GM12878 (cell line): ENCODE measurements at regions not wholly inside any gene's neighbourhood (a gene's known extent, or its start where the extent isn't known, plus 50 kb on each side); places are given as distances from the start of the nearest gene placed in this dataset.

Experiments
- ATAC-seq: fragments of 200-7000 bp; cut with Tn5 transposase; 3 replicates; pipeline ENCODE4 v1.9.1; 2020; ENCODE audit warnings: mild to moderate bottlenecking, moderate library complexity
- BruUV-seq: library from RNA; stranded (reverse); fragments of 400-500 nt; replicated peaks from 2 replicates; lab custom pipeline; 2021; lab: Mats Ljungman, UMichigan
- CTCF ChIA-PET: fragments of 300-600 bp; sonication (Branson Sonifier 250); formaldehyde crosslinking; extraction: SDS; loops from one replicate; lab custom pipeline; 2021; ENCODE audit warnings: inconsistent platforms; lab: Yijun Ruan, JAX
- POLR2A ChIA-PET: fragments of 350-600 bp; formaldehyde crosslinking; extraction: SDS; loops from one replicate; lab custom pipeline; 2021; ENCODE audit warnings: inconsistent platforms; lab: Charles Lee
- RAD21 ChIA-PET: fragments of 300-600 bp; sonication (Branson Sonifier 250); formaldehyde crosslinking; loops from one replicate; lab custom pipeline; 2023; ENCODE audit warnings: antibody characterized with exemption; ENCODE audit not compliant: unreplicated experiment; lab: Charles Lee
- SMC1A ChIA-PET: fragments of 300-600 bp; sonication (Branson Sonifier 250); formaldehyde crosslinking; loops from one replicate; lab custom pipeline; 2023; ENCODE audit not compliant: unreplicated experiment, uncharacterized antibody; lab: Charles Lee
- DNase-seq: peaks from one replicate; pipeline ENCODE4 v3.0.0-alpha.2; 2011; ENCODE audit warnings: low read depth, low spot score
- FAIRE-seq: peaks from 3 replicates; lab custom pipeline; 2011; peaks lifted over from hg19 to GRCh38; lab: Jason Lieb, UNC
- H2AFZ ChIP-seq: 2 replicates; pipeline ENCODE4 v1.6.0; 2011; ENCODE audit warnings: low read depth, low read length, control low read depth; ENCODE audit not compliant: control insufficient read depth
- H3K27ac ChIP-seq: 2 replicates; pipeline ENCODE4 v1.5.1; 2011; ENCODE audit warnings: control low read depth; ENCODE audit not compliant: control insufficient read depth, insufficient read depth
- H3K27me3 ChIP-seq, 2 experiments: replicated peaks in 1 of 2; 2 replicates each; pipeline versions ENCODE4 v1.6.0 to v1.6.1; 2011; ENCODE audit warnings: low read length in 1 of 2; ENCODE audit not compliant: control insufficient read depth in 2 of 2, insufficient read depth in 2 of 2
- H3K36me3 ChIP-seq, 2 experiments: 2 replicates each; pipeline ENCODE4 v1.5.1; 2011; ENCODE audit warnings: low read length in 1 of 2; ENCODE audit not compliant: control insufficient read depth in 2 of 2, insufficient read depth in 2 of 2
- H3K4me1 ChIP-seq: 2 replicates; pipeline ENCODE4 v1.6.1; 2011; ENCODE audit warnings: mild to moderate bottlenecking, low read length, moderate library complexity, mixed read lengths; ENCODE audit not compliant: control insufficient read depth, insufficient read depth
- H3K4me2 ChIP-seq: 2 replicates; pipeline ENCODE4 v1.6.0; 2011; ENCODE audit warnings: control low read depth; ENCODE audit not compliant: control insufficient read depth, insufficient read depth
- H3K4me3 ChIP-seq: fragments of 200-600 bp; sonication (generic); 2 replicates; pipeline ENCODE4 v1.5.1; 2016
- H3K79me2 ChIP-seq: 2 replicates; pipeline ENCODE4 v1.6.0; 2011; ENCODE audit warnings: low read length; ENCODE audit not compliant: control insufficient read depth, insufficient read depth
- H3K9ac ChIP-seq: 2 replicates; pipeline ENCODE4 v1.8.0; 2011; ENCODE audit warnings: low read length, control low read depth, mixed read lengths; ENCODE audit not compliant: control insufficient read depth, insufficient read depth
- H3K9me3 ChIP-seq: replicated peaks from 3 replicates; pipeline ENCODE4 v1.5.1; 2011; ENCODE audit warnings: mild to moderate bottlenecking, low read length; ENCODE audit not compliant: control insufficient read depth, insufficient read depth
- H4K20me1 ChIP-seq: 2 replicates; pipeline ENCODE4 v1.6.0; 2011; ENCODE audit not compliant: control insufficient read depth, insufficient read depth
- BCL11A ChIP-seq: IDR thresholded peaks from 2 replicates; pipeline ENCODE4 v1.6.1; 2011; ENCODE audit warnings: low read depth, low read length
- HDAC2 ChIP-seq: fragments of 200-600 bp; sonication (generic); IDR thresholded peaks from 2 replicates; pipeline ENCODE4 v1.6.1; 2017
- HDAC6 ChIP-seq: fragments of 200-600 bp; sonication (generic); IDR thresholded peaks from one replicate; pipeline ENCODE4 v1.8.0; 2017; ENCODE audit warnings: antibody characterized with exemption; ENCODE audit not compliant: unreplicated experiment
- KLF5 ChIP-seq: fragments of 450-650 bp; IDR thresholded peaks from 2 replicates; pipeline ENCODE4 v1.6.1; 2014; ENCODE audit warnings: mild to moderate bottlenecking; ENCODE audit not compliant: partially characterized antibody
- MEF2A ChIP-seq: IDR thresholded peaks from 2 replicates; pipeline ENCODE4 v1.6.1; 2011; ENCODE audit warnings: low read depth, mild to moderate bottlenecking, low read length, moderate library complexity; ENCODE audit not compliant: insufficient read depth
- MXI1 ChIP-seq: fragments of 150-350 bp; IDR thresholded peaks from 2 replicates; pipeline ENCODE4 v1.6.1; 2011; ENCODE audit warnings: low read depth, mild to moderate bottlenecking, inconsistent platforms, low read length, improper control_type of control experiment
- NFIC ChIP-seq: IDR thresholded peaks from 2 replicates; pipeline ENCODE4 v1.6.1; 2012; ENCODE audit warnings: low read depth, mild to moderate bottlenecking, inconsistent platforms, low read length, moderate library complexity
- NFXL1 ChIP-seq: fragments of 450-650 bp; IDR thresholded peaks from 2 replicates; pipeline ENCODE4 v1.6.1; 2017; ENCODE audit warnings: antibody characterized with exemption, mild to moderate bottlenecking, borderline replicate concordance
- RB1 ChIP-seq: fragments of 450-650 bp; formaldehyde crosslinking; IDR thresholded peaks from 2 replicates; pipeline ENCODE4 v1.6.1; 2017; ENCODE audit warnings: mild to moderate bottlenecking, borderline replicate concordance
- SIN3A ChIP-seq: IDR thresholded peaks from 2 replicates; pipeline ENCODE4 v1.6.1; 2012; ENCODE audit warnings: low read depth, low read length, improper control_type of control experiment
- ZBED1 ChIP-seq: IDR thresholded peaks from 2 replicates; pipeline ENCODE4 v1.6.1; 2016; ENCODE audit warnings: borderline replicate concordance
- ZNF622 ChIP-seq: fragments of 450-650 bp; IDR thresholded peaks from 2 replicates; pipeline ENCODE4 v1.6.1; 2017; ENCODE audit warnings: mild to moderate bottlenecking, inconsistent platforms
- WGBS: methylation state at CpG from one replicate; pipeline ENCODE4 v1.1.6; 2016; ENCODE audit warnings: low lambda C conversion rate; ENCODE audit not compliant: insufficient replicate concordance, insufficient coverage; ENCODE audit errors: missing lambda C conversion rate; 5-methylcytosine and 5-hydroxymethylcytosine counted together
- in situ Hi-C: fragments of 300-500 bp; cut with MboI; formaldehyde crosslinking; loops from 9 replicates; pipeline ENCODE4 v1.14.3; 2018; ENCODE audit warnings: mixed read lengths
- intact Hi-C: fragments of 100-400 bp; cut with micrococcal nuclease; formaldehyde crosslinking; loops from one replicate; pipeline ENCODE4 v1.14.2; 2022; ENCODE audit not compliant: unreplicated experiment
- TF ChIP-seq, protein P1 (sequence below): fragments of 450-650 bp; IDR thresholded peaks from 2 replicates; pipeline ENCODE4 v1.6.1; 2017; ENCODE audit warnings: low read depth, mild to moderate bottlenecking, moderate library complexity
- TF ChIP-seq, protein P2 (sequence below): fragments of 450-650 bp; IDR thresholded peaks from 2 replicates; pipeline ENCODE4 v1.6.1; 2017; ENCODE audit warnings: mild to moderate bottlenecking, low read depth, inconsistent platforms; ENCODE audit not compliant: poor library complexity, severe bottlenecking
- TF ChIP-seq, protein P3 (sequence below): IDR thresholded peaks from 2 replicates; pipeline ENCODE4 v1.6.1; 2012; ENCODE audit warnings: low read length, inconsistent platforms

GRCh38 chr9:107948086-107948485 lies 458.5 kb upstream of the KLF4 start:
- CTCF ChIA-PET = no interaction called here
- no peak for ATAC-seq

GRCh38 chr9:107946364-107947141 lies 457.0 kb upstream of the KLF4 start:
- in situ Hi-C loops = no loop called here
- POLR2A ChIA-PET = no interaction called here
- Histone ChIP-seq H3K9me3 (no peaks in the 10 kb centered on the region), H3K4me1 (no peaks in the 10 kb centered on the region), H3K27me3 (no peaks in the 10 kb centered on the region), H3K4me2 (no peak overlapping the region), H3K27ac (no peak overlapping the region), H3K4me3 (no peak overlapping the region), H3K79me2 (no peaks in the 10 kb centered on the region), H3K9ac (no peak overlapping the region), H3K36me3 (no peaks in the 10 kb centered on the region), H2AFZ (no peak overlapping the region), H4K20me1 (no peaks in the 10 kb centered on the region)
- RAD21 ChIA-PET = no interaction called here
- ATAC-seq (no peak), DNase-seq (no peak), FAIRE-seq (no peak)
- no TSS peak for BruUV-seq
- SMC1A ChIA-PET = interaction anchor here (0.6 to 1.0 kb wide), 2 partner anchors 12 to 35 kb away, joined by 3 read pairs; no protein-coding TSS in a partner anchor
- CTCF ChIA-PET = no interaction called here
- intact Hi-C loops = no loop called here
- WGBS = 28% methylated on average over 5 of the region's 5 CpGs
- TF ChIP-seq NFIC (no peak), KLF5 (no peak), NFXL1 (no peak)
- TF ChIP-seq, protein P1, sequence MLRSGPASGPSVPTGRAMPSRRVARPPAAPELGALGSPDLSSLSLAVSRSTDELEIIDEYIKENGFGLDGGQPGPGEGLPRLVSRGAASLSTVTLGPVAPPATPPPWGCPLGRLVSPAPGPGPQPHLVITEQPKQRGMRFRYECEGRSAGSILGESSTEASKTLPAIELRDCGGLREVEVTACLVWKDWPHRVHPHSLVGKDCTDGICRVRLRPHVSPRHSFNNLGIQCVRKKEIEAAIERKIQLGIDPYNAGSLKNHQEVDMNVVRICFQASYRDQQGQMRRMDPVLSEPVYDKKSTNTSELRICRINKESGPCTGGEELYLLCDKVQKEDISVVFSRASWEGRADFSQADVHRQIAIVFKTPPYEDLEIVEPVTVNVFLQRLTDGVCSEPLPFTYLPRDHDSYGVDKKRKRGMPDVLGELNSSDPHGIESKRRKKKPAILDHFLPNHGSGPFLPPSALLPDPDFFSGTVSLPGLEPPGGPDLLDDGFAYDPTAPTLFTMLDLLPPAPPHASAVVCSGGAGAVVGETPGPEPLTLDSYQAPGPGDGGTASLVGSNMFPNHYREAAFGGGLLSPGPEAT = no peak
- TF ChIP-seq, protein P2, sequence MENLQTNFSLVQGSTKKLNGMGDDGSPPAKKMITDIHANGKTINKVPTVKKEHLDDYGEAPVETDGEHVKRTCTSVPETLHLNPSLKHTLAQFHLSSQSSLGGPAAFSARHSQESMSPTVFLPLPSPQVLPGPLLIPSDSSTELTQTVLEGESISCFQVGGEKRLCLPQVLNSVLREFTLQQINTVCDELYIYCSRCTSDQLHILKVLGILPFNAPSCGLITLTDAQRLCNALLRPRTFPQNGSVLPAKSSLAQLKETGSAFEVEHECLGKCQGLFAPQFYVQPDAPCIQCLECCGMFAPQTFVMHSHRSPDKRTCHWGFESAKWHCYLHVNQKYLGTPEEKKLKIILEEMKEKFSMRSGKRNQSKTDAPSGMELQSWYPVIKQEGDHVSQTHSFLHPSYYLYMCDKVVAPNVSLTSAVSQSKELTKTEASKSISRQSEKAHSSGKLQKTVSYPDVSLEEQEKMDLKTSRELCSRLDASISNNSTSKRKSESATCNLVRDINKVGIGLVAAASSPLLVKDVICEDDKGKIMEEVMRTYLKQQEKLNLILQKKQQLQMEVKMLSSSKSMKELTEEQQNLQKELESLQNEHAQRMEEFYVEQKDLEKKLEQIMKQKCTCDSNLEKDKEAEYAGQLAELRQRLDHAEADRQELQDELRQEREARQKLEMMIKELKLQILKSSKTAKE = no peak

More at GRCh38 chr9:107948086-107948485, 458.5 kb upstream of the KLF4 start:
- in situ Hi-C loops = no loop called here
- POLR2A ChIA-PET = no interaction called here
- no peaks in the 10 kb centered on the region for H4K20me1 ChIP-seq
- H3K4me2 ChIP-seq = no peak overlapping the region
- TF ChIP-seq BCL11A (no peak), HDAC6 (no peak), MXI1 (no peak), HDAC2 (no peak), ZNF622 (no peak), ZBED1 (no peak), SIN3A (no peak), MEF2A (no peak), RB1 (no peak)
- TF ChIP-seq, protein P3, sequence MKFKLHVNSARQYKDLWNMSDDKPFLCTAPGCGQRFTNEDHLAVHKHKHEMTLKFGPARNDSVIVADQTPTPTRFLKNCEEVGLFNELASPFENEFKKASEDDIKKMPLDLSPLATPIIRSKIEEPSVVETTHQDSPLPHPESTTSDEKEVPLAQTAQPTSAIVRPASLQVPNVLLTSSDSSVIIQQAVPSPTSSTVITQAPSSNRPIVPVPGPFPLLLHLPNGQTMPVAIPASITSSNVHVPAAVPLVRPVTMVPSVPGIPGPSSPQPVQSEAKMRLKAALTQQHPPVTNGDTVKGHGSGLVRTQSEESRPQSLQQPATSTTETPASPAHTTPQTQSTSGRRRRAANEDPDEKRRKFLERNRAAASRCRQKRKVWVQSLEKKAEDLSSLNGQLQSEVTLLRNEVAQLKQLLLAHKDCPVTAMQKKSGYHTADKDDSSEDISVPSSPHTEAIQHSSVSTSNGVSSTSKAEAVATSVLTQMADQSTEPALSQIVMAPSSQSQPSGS = no peak
- no peaks in the 10 kb centered on the region for H3K4me1 ChIP-seq
- H3K27ac ChIP-seq = no peak overlapping the region
- no peak overlapping the region for H3K4me3 ChIP-seq
- no peaks in the 10 kb centered on the region for H3K79me2 ChIP-seq
- intact Hi-C loops = no loop called here
- 7% methylated on average over 6 of the region's 6 CpGs for WGBS
- no peaks in the 10 kb centered on the region for H3K36me3 ChIP-seq
- FAIRE-seq = no peak
- BruUV-seq = no TSS peak
- RAD21 ChIA-PET = no interaction called here
- SMC1A ChIA-PET = no interaction called here
- DNase-seq = no peak
- no peak overlapping the region for H3K9ac ChIP-seq
- H3K9me3 ChIP-seq = no peaks in the 10 kb centered on the region
- H2AFZ ChIP-seq = no peak overlapping the region
- H3K27me3 ChIP-seq = no peaks in the 10 kb centered on the region
